Loucy (cell line): ENCODE measurements at regions not wholly inside any gene's neighbourhood (a gene's known extent, or its start where the extent isn't known, plus 50 kb on each side); places are given as distances from the start of the nearest gene placed in this dataset.

Experiments
- H2AFZ ChIP-seq: fragments of 200-600 bp; sonication (generic); 2 replicates; pipeline ENCODE4 v1.6.0; 2016; ENCODE audit warnings: antibody characterized with exemption, mild to moderate bottlenecking, low read length, moderate library complexity
- H3F3A ChIP-seq: fragments of 200-600 bp; 2 replicates; pipeline ENCODE4 v1.6.0; 2016; ENCODE audit warnings: antibody characterized with exemption, low read depth, mild to moderate bottlenecking
- H3K27me3 ChIP-seq: fragments of 200-600 bp; sonication (generic); 2 replicates; pipeline ENCODE4 v1.6.1; 2014; ENCODE audit warnings: low read length, mild to moderate bottlenecking; ENCODE audit not compliant: insufficient read depth, poor library complexity, severe bottlenecking
- H3K36me3 ChIP-seq: fragments of 200-600 bp; sonication (generic); 2 replicates; pipeline ENCODE4 v1.6.1; 2016; ENCODE audit warnings: low read length; ENCODE audit not compliant: insufficient read depth
- H3K4me1 ChIP-seq: fragments of 200-600 bp; sonication (generic); 2 replicates; pipeline ENCODE4 v1.5.1; 2014; ENCODE audit warnings: low read length, mild to moderate bottlenecking; ENCODE audit not compliant: insufficient read depth, poor library complexity, severe bottlenecking
- H3K4me2 ChIP-seq: fragments of 200-600 bp; sonication (generic); 2 replicates; pipeline ENCODE4 v1.6.0; 2014; ENCODE audit warnings: antibody characterized with exemption, low read length, low read depth, mild to moderate bottlenecking; ENCODE audit not compliant: poor library complexity, severe bottlenecking
- H3K4me3 ChIP-seq: fragments of 200-600 bp; sonication (generic); 2 replicates; pipeline ENCODE4 v1.5.1; 2014; ENCODE audit warnings: low read length, mild to moderate bottlenecking, mixed read lengths; ENCODE audit not compliant: poor library complexity, severe bottlenecking
- H3K79me2 ChIP-seq: fragments of 200-600 bp; sonication (generic); 2 replicates; pipeline ENCODE4 v1.6.1; 2014; ENCODE audit warnings: low read length; ENCODE audit not compliant: insufficient read depth
- H3K9ac ChIP-seq: fragments of 200-600 bp; sonication (generic); 2 replicates; pipeline ENCODE4 v1.6.0; 2014; ENCODE audit warnings: mild to moderate bottlenecking, low read depth, low read length, moderate library complexity; ENCODE audit not compliant: poor library complexity, severe bottlenecking
- H3K9me2 ChIP-seq: fragments of 200-600 bp; sonication (generic); replicated peaks from 2 replicates; pipeline ENCODE4 v1.6.1; 2016; ENCODE audit warnings: low read depth, low read length, mixed read lengths
- H3K9me3 ChIP-seq: fragments of 200-600 bp; sonication (generic); 2 replicates; pipeline ENCODE4 v1.6.1; 2014; ENCODE audit warnings: mild to moderate bottlenecking, antibody characterized with exemption, low read length, low read depth; ENCODE audit not compliant: insufficient read depth
- H4K20me1 ChIP-seq: fragments of 200-600 bp; sonication (generic); 2 replicates; pipeline ENCODE4 v1.6.0; 2014; ENCODE audit warnings: antibody characterized with exemption, low read length, mild to moderate bottlenecking; ENCODE audit not compliant: insufficient read depth, poor library complexity, severe bottlenecking
- EZH2phosphoT487 ChIP-seq: fragments of 200-600 bp; IDR thresholded peaks from 2 replicates; pipeline ENCODE4 v1.6.1; 2018; ENCODE audit warnings: antibody characterized with exemption, mild to moderate bottlenecking, moderate library complexity, borderline replicate concordance
- TF ChIP-seq, protein P1 (sequence below): fragments of 200-600 bp; sonication (generic); conservative IDR thresholded peaks from 2 replicates; pipeline ENCODE4 v1.5.1; 2014; ENCODE audit warnings: mild to moderate bottlenecking, antibody characterized with exemption, low read length

DNA sequence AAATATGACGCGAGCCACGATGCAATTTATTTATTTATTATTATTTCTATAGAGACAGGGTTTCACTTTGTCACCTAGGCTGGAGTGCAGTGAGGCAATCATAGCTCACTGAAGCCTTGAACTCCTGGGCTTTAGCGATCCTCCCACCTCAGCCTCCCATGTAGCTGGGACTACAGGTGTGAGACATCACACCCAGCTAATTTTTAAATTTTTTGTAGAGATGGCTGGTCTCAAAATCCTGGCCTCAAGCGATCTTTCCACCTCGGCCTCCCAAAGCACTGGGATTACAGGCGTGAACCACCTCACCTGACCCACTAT lies 63.6 kb downstream of the IRF2BP2 start:
- Histone ChIP-seq H3K27me3 (no peaks in the 10 kb centered on the region), H3F3A (no peaks in the 10 kb centered on the region), H3K9me3 (no peaks in the 10 kb centered on the region), H3K9me2 (no peaks in the 10 kb centered on the region), H4K20me1 (no peaks in the 10 kb centered on the region), H3K4me1 (no peaks in the 10 kb centered on the region), H3K79me2 (no peaks in the 10 kb centered on the region), H2AFZ (no peak overlapping the region), H3K4me3 (no peak overlapping the region), H3K4me2 (no peak overlapping the region), H3K36me3 (no peaks in the 10 kb centered on the region), H3K9ac (no peak overlapping the region)
- no peak for TF ChIP-seq EZH2phosphoT487
- TF ChIP-seq, protein P1, sequence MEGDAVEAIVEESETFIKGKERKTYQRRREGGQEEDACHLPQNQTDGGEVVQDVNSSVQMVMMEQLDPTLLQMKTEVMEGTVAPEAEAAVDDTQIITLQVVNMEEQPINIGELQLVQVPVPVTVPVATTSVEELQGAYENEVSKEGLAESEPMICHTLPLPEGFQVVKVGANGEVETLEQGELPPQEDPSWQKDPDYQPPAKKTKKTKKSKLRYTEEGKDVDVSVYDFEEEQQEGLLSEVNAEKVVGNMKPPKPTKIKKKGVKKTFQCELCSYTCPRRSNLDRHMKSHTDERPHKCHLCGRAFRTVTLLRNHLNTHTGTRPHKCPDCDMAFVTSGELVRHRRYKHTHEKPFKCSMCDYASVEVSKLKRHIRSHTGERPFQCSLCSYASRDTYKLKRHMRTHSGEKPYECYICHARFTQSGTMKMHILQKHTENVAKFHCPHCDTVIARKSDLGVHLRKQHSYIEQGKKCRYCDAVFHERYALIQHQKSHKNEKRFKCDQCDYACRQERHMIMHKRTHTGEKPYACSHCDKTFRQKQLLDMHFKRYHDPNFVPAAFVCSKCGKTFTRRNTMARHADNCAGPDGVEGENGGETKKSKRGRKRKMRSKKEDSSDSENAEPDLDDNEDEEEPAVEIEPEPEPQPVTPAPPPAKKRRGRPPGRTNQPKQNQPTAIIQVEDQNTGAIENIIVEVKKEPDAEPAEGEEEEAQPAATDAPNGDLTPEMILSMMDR = no peak

DNA sequence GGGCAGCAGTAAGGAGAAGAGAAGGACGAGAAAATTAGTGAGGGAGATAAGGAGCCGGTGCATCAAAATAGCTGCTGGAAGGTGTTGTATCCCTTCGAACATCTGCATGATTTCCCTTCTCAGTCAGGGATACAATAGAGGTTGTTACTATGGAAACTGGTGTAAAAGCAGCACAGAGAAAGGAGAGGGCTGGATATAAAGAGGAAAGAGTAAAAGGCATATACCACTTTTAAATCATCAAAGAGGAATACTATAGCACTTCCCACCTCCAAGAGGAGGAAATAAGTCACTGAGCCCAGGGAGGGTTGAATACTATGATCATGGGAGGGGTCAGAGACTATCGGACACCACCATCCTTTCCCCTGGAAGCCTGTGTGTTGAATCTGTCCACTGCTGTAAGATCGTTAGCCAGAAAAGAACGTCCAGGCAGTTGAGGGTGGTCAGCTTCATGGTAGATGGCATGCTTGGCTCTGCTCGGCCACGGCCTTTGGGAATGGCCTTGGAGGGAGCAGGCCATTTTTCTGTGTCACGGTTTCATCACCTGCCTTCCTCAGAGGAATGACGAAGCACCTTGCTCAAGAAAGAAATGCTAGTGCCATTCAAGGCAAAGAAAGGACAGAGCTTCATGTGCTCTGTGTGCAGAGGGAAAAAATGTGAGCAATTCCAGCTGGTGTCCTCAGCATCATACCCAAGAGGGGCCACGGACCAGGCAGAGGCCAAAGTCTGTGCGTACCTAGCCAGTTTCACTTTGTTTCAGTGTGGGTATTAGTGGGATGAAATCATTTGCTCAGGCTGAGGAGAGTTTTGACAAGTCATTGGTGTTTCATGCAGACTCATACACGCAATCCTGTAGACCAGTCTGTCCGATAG lies 64.2 kb downstream of the IRF2BP2 start:
- Histone ChIP-seq H3K9me2 (no peaks in the 10 kb centered on the region), H3K36me3 (no peaks in the 10 kb centered on the region), H2AFZ (no peak overlapping the region), H4K20me1 (no peaks in the 10 kb centered on the region), H3K27me3 (no peaks in the 10 kb centered on the region), H3K4me3 (no peak overlapping the region), H3F3A (no peaks in the 10 kb centered on the region), H3K4me2 (no peak overlapping the region), H3K9ac (no peak overlapping the region), H3K4me1 (no peaks in the 10 kb centered on the region), H3K79me2 (no peaks in the 10 kb centered on the region), H3K9me3 (no peaks in the 10 kb centered on the region)
- TF ChIP-seq, protein P1 = no peak
- TF ChIP-seq EZH2phosphoT487 = no peak

DNA sequence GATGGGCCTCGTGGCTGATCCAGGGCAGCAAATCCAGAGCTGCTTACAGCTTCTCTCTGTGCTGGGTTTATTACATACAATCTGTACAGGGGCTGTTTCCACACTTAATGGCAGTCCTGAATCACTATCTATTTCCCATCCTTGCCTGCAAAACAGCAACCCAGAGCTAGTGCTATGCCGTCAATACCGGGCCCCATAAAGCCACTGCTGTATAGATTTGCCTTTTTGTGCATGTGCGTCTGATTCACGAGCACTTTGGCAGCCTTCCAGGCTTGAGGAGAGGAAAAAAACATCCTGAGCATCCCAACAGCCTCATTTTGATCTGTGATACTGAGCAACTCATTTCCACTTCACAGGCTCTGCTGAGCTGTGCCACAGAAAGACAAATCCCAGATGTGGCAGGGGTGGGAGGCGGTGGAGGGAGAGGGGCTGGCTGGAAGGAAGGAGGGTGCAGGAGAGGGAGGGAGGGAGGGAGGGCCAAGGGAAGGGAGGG lies 65.2 kb upstream of the TARBP1 start:
- Histone ChIP-seq H3K9ac (no peak overlapping the region), H3K4me1 (no peaks in the 10 kb centered on the region)
- TF ChIP-seq, protein P1 = no peak
- no peak for TF ChIP-seq EZH2phosphoT487

More for the DNA sequence above, 65.2 kb upstream of the TARBP1 start:
- no peaks in the 10 kb centered on the region for H3K27me3 ChIP-seq
- H3K9me3 ChIP-seq = no peaks in the 10 kb centered on the region
- H3K9me2 ChIP-seq = no peaks in the 10 kb centered on the region
- no peaks in the 10 kb centered on the region for H3F3A ChIP-seq
- H3K36me3 ChIP-seq = no peaks in the 10 kb centered on the region
- no peak overlapping the region for H3K4me3 ChIP-seq
- no peaks in the 10 kb centered on the region for H4K20me1 ChIP-seq
- no peak overlapping the region for H3K4me2 ChIP-seq
- H3K79me2 ChIP-seq = no peaks in the 10 kb centered on the region
- no peak overlapping the region for H2AFZ ChIP-seq
